B cell (primary cell): ENCODE measurements at regions not wholly inside any gene's neighbourhood (a gene's known extent, or its start where the extent isn't known, plus 50 kb on each side); places are given as distances from the start of the nearest gene placed in this dataset.

Source experiments
- ATAC-seq: fragments of 200-7000 bp; cut with Tn5 transposase; one replicate; pipeline ENCODE4 v1.10.0; 2021; ENCODE audit warnings: low read depth, mild to moderate bottlenecking, moderate number of reproducible peaks, moderate library complexity
- CTCF ChIA-PET: fragments of 350-600 bp; sonication (Branson Sonifier 250); formaldehyde crosslinking; loops from one replicate; lab custom pipeline; 2021; ENCODE audit warnings: antibody characterized with exemption, inconsistent platforms; lab: Charles Lee
- POLR2A ChIA-PET: fragments of 350-600 bp; sonication (Branson Sonifier 250); formaldehyde crosslinking; loops from one replicate; lab custom pipeline; 2021; ENCODE audit warnings: antibody characterized with exemption; lab: Charles Lee
- DNase-seq: peaks from one replicate; pipeline ENCODE4 v3.0.0; 2013
- H2AFZ ChIP-seq: 2 replicates; pipeline ENCODE4 v1.6.1; 2012; ENCODE audit warnings: mild to moderate bottlenecking, low read depth, low read length; ENCODE audit not compliant: insufficient read depth, poor library complexity, severe bottlenecking
- H3K27ac ChIP-seq, 2 donors: 1 replicate in 1 of 2; 2 replicates in 1 of 2; pipeline ENCODE4 v1.5.1; 2012 to 2013; ENCODE audit warnings: low read length in 2 of 2, mild to moderate bottlenecking in 2 of 2, moderate library complexity in 1 of 2
- H3K27me3 ChIP-seq, 4 experiments: fragments of 200-600 bp in 1 of 4; sonication (generic) in 1 of 4; replicated peaks in 1 of 4; 1 replicate in 2 of 4; 2 replicates in 2 of 4; pipeline versions ENCODE4 v1.6.1 to v1.7.0; 2013 to 2016; ENCODE audit warnings: low read length in 3 of 4, mild to moderate bottlenecking in 2 of 4, mixed read lengths in 1 of 4, moderate library complexity in 1 of 4; ENCODE audit not compliant: insufficient read depth in 4 of 4, control insufficient read depth in 3 of 4; ENCODE audit errors: control extremely low read depth in 1 of 4
- H3K36me3 ChIP-seq, 2 experiments: replicated peaks in 1 of 2; 1 replicate in 1 of 2; 2 replicates in 1 of 2; pipeline versions ENCODE4 v1.6.1 to v1.7.1; 2013; ENCODE audit warnings: low read length in 1 of 2; ENCODE audit not compliant: insufficient read depth in 2 of 2, control insufficient read depth in 1 of 2; ENCODE audit errors: control extremely low read depth in 1 of 2, extremely low read depth in 1 of 2
- H3K4me1 ChIP-seq, 2 donors: fragments of 200-600 bp in 1 of 2; sonication (generic) in 1 of 2; 1 replicate in 1 of 2; 2 replicates in 1 of 2; pipeline versions ENCODE4 v1.5.1 to v1.6.1; 2013 to 2017; ENCODE audit warnings: low read length in 2 of 2; ENCODE audit not compliant: control insufficient read depth in 2 of 2, insufficient read depth in 2 of 2
- H3K4me2 ChIP-seq: replicated peaks from 2 replicates; pipeline ENCODE3; 2012; ENCODE audit warnings: mild to moderate bottlenecking, low read depth, low read length; ENCODE audit not compliant: poor library complexity, severe bottlenecking
- H3K4me3 ChIP-seq, 5 experiments: fragments of 200-600 bp in 1 of 5; sonication (generic) in 1 of 5; 1 replicate in 3 of 5; 2 replicates in 2 of 5; pipeline versions ENCODE4 v1.5.1 to v1.7.0; 2011 to 2016; ENCODE audit warnings: low read length in 4 of 5, mild to moderate bottlenecking in 4 of 5, low read depth in 2 of 5, control low read depth in 1 of 5, moderate library complexity in 1 of 5; ENCODE audit not compliant: insufficient read depth in 1 of 5; ENCODE audit errors: control extremely low read depth in 1 of 5, extremely low read depth in 1 of 5
- H3K79me2 ChIP-seq: fragments of 200-600 bp; sonication (generic); one replicate; pipeline ENCODE4 v1.6.0; 2016; ENCODE audit warnings: low read length; ENCODE audit not compliant: control insufficient read depth, insufficient read depth
- H3K9ac ChIP-seq: fragments of 200-600 bp; sonication (generic); 2 replicates; pipeline ENCODE4 v1.6.1; 2017; ENCODE audit warnings: mild to moderate bottlenecking, low read length, moderate library complexity
- H3K9me3 ChIP-seq, 3 donors: one replicate each; pipeline versions ENCODE4 v1.6.1 to v1.7.1; 2013; ENCODE audit warnings: low read length in 2 of 3; ENCODE audit not compliant: control insufficient read depth in 2 of 3, insufficient read depth in 1 of 3; ENCODE audit errors: control extremely low read depth in 1 of 3
- H4K20me1 ChIP-seq: 2 replicates; pipeline ENCODE4 v1.6.0; 2012; ENCODE audit warnings: mild to moderate bottlenecking, low read length; ENCODE audit not compliant: insufficient read depth, control insufficient read depth, poor library complexity, severe bottlenecking
- H3K27ac Mint-ChIP-seq: one replicate; pipeline ENCODE4 v1.8.0; 2021; ENCODE audit warnings: mixed read lengths
- H3K27me3 Mint-ChIP-seq: one replicate; pipeline ENCODE4 v1.8.0; 2021; ENCODE audit warnings: mixed read lengths
- H3K4me1 Mint-ChIP-seq: one replicate; pipeline ENCODE4 v1.8.0; 2021; ENCODE audit warnings: mixed read lengths
- H3K4me3 Mint-ChIP-seq: one replicate; pipeline ENCODE4 v1.8.0; 2021; ENCODE audit warnings: mixed read lengths
- H3K9me3 Mint-ChIP-seq: one replicate; pipeline ENCODE4 v1.8.0; 2022; ENCODE audit warnings: mixed read lengths; ENCODE audit not compliant: insufficient read depth
- CTCF ChIP-seq: fragments of 200-600 bp; IDR thresholded peaks from one replicate; pipeline ENCODE4 v1.8.0; 2022; ENCODE audit warnings: antibody characterized with exemption, mild to moderate bottlenecking
- EZH2 ChIP-seq: IDR thresholded peaks from 2 replicates; pipeline ENCODE4 v1.6.1; 2012; ENCODE audit warnings: borderline replicate concordance, low read depth, mild to moderate bottlenecking, moderate library complexity, low read length; ENCODE audit not compliant: insufficient read depth, poor library complexity, severe bottlenecking
- WGBS: methylation state at CpG from one replicate; pipeline ENCODE4 v1.1.5; 2013; ENCODE audit warnings: missing lambda C conversion rate; ENCODE audit not compliant: insufficient coverage; 5-methylcytosine and 5-hydroxymethylcytosine counted together
- intact Hi-C: fragments of 100-400 bp; cut with micrococcal nuclease; formaldehyde crosslinking; loops from one replicate; pipeline ENCODE4 v1.10.0; 2022

DNA sequence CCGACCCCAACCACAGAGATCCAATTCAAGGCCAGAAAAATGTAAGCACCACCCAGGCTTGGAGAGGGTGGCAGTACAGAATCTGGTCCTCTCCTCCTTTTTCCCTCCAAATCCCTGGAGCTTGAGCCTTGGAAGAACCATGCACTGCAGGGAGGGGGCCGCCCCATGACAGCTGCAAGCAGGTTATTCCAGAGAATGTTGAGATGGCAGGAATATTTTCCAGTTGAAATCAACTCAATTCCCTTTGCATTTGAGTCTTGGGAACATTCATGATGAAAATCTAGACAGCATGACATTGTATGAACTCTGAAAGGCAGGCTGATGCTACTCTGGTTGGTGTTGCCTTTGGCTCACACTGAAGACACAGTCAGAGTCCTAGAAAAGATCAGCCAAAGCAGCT lies 386.6 kb upstream of the FGF16 start:
- intact Hi-C loops = no loop called here
- no peaks in the 10 kb centered on the region for H3K4me1 Mint-ChIP-seq
- POLR2A ChIA-PET = no interaction called here

GRCh38 chrX:77061022-77061421 lies 386.2 kb upstream of the FGF16 start:
- H3K27ac Mint-ChIP-seq = no peak overlapping the region
- H3K27ac ChIP-seq = no peak overlapping the region
- ChIA-PET POLR2A (no interaction called here), CTCF (no interaction called here)
- no peak overlapping the region for H3K9ac ChIP-seq
- H2AFZ ChIP-seq = no peak overlapping the region
- intact Hi-C loops = no loop called here
- no peaks in the 10 kb centered on the region for H3K4me1 Mint-ChIP-seq
- no peaks in the 10 kb centered on the region for H3K27me3 ChIP-seq
- H3K27me3 Mint-ChIP-seq = no peaks in the 10 kb centered on the region
- no peaks in the 10 kb centered on the region for H4K20me1 ChIP-seq
- no peak overlapping the region for H3K4me3 ChIP-seq
- DNase-seq (no peak), ATAC-seq (no peak)
- H3K4me3 Mint-ChIP-seq = no peak overlapping the region
- H3K4me2 ChIP-seq = no peak overlapping the region
- H3K9me3 Mint-ChIP-seq = no peaks in the 10 kb centered on the region
- H3K9me3 ChIP-seq = no peaks in the 10 kb centered on the region
- H3K79me2 ChIP-seq = no peaks in the 10 kb centered on the region
- no peak for TF ChIP-seq CTCF
- TF ChIP-seq EZH2 = no peak
- no peaks in the 10 kb centered on the region for H3K4me1 ChIP-seq
- H3K36me3 ChIP-seq = no peaks in the 10 kb centered on the region

More for the DNA sequence above, 386.6 kb upstream of the FGF16 start:
- H3K9me3 Mint-ChIP-seq = no peaks in the 10 kb centered on the region
- Histone ChIP-seq H3K4me3 (no peak overlapping the region), H3K27me3 (no peaks in the 10 kb centered on the region), H3K79me2 (no peaks in the 10 kb centered on the region), H3K9me3 (no peaks in the 10 kb centered on the region), H3K4me1 (no peaks in the 10 kb centered on the region), H3K4me2 (no peak overlapping the region), H3K27ac (no peak overlapping the region), H3K9ac (no peak overlapping the region), H4K20me1 (no peaks in the 10 kb centered on the region), H2AFZ (no peak overlapping the region), H3K36me3 (no peaks in the 10 kb centered on the region)
- CTCF ChIA-PET = no interaction called here
- TF ChIP-seq EZH2 = no peak
- no peak for TF ChIP-seq CTCF
- DNase-seq = no peak
- WGBS = no CpG with 5 or more reads among the region's 2 CpGs
- H3K4me3 Mint-ChIP-seq = no peak overlapping the region
- ATAC-seq = no peak
- no peaks in the 10 kb centered on the region for H3K27me3 Mint-ChIP-seq
- H3K27ac Mint-ChIP-seq = no peak overlapping the region
